Neural cell (in vitro differentiated cells): ENCODE measurements at regions not wholly inside any gene's neighbourhood (a gene's known extent, or its start where the extent isn't known, plus 50 kb on each side); places are given as distances from the start of the nearest gene placed in this dataset.

ENCODE experiments used
- H2AFZ ChIP-seq: fragments of 200-600, 300-800 bp; sonication (generic), shearing (Covaris generic); 2 replicates; pipeline ENCODE4 v1.6.0; 2014; ENCODE audit warnings: low read depth, mild to moderate bottlenecking, antibody characterized with exemption, low read length, moderate library complexity
- H3F3A ChIP-seq: fragments of 200-600 bp; shearing (Covaris generic); 2 replicates; pipeline ENCODE4 v1.6.1; 2016; ENCODE audit warnings: mild to moderate bottlenecking, moderate library complexity, mixed read lengths, antibody characterized with exemption, low read length; ENCODE audit not compliant: insufficient read depth, poor library complexity, severe bottlenecking
- H3K27ac ChIP-seq: fragments of 200-600, 300-800 bp; sonication (generic), shearing (Covaris generic); 2 replicates; pipeline ENCODE4 v1.5.1; 2014; ENCODE audit warnings: mild to moderate bottlenecking, low read length, moderate library complexity
- H3K27me3 ChIP-seq: fragments of 300-800, 200-600 bp; sonication (generic), shearing (Covaris generic); 2 replicates; pipeline ENCODE4 v1.6.0; 2014; ENCODE audit warnings: mild to moderate bottlenecking, low read depth, low read length, moderate library complexity; ENCODE audit not compliant: insufficient read depth
- H3K36me3 ChIP-seq: fragments of 300-800, 200-600 bp; sonication (generic), shearing (Covaris generic); 2 replicates; pipeline ENCODE4 v1.5.1; 2014; ENCODE audit warnings: mild to moderate bottlenecking, antibody characterized with exemption, low read length, moderate library complexity; ENCODE audit not compliant: insufficient read depth
- H3K4me2 ChIP-seq: fragments of 300-800, 200-600 bp; sonication (generic), shearing (Covaris generic); 2 replicates; pipeline ENCODE4 v1.6.0; 2014; ENCODE audit warnings: mild to moderate bottlenecking, low read length
- H3K4me3 ChIP-seq: fragments of 300-800, 200-600 bp; sonication (generic), shearing (Covaris generic); 2 replicates; pipeline ENCODE4 v1.5.1; 2014; ENCODE audit warnings: mild to moderate bottlenecking, low read length, moderate library complexity
- H3K79me2 ChIP-seq: fragments of 200-600 bp; shearing (Covaris generic); replicated peaks from 2 replicates; pipeline ENCODE4 v1.6.0; 2014; ENCODE audit warnings: mild to moderate bottlenecking, low read length, moderate library complexity; ENCODE audit not compliant: insufficient read depth
- H3K9ac ChIP-seq: fragments of 300-800, 200-600 bp; sonication (generic), shearing (Covaris generic); 2 replicates; pipeline ENCODE4 v1.6.1; 2016; ENCODE audit warnings: mild to moderate bottlenecking, low read length, mixed read lengths
- H3K9me2 ChIP-seq: fragments of 200-600 bp; shearing (Covaris generic); 2 replicates; pipeline ENCODE4 v1.6.1; 2016; ENCODE audit warnings: mild to moderate bottlenecking, low read length, mixed read lengths; ENCODE audit not compliant: insufficient read depth
- H3K9me3 ChIP-seq: fragments of 200-600, 300-800 bp; sonication (generic), shearing (Covaris generic); 2 replicates; pipeline ENCODE4 v1.6.1; 2016; ENCODE audit warnings: mild to moderate bottlenecking, mixed run types, low read length, moderate library complexity, mixed read lengths
- H4K20me1 ChIP-seq: fragments of 200-600 bp; shearing (Covaris generic); 2 replicates; pipeline ENCODE4 v1.6.1; 2016; ENCODE audit warnings: mild to moderate bottlenecking, mixed run types; ENCODE audit not compliant: insufficient read depth
- CTCF ChIP-seq: fragments of 450-650 bp; IDR thresholded peaks from 2 replicates; pipeline ENCODE4 v1.5.1; 2014; ENCODE audit warnings: antibody characterized with exemption, mild to moderate bottlenecking, moderate library complexity; ENCODE audit not compliant: poor library complexity, severe bottlenecking
- EP300 ChIP-seq: fragments of 450-650 bp; conservative IDR thresholded peaks from 2 replicates; pipeline ENCODE4 v1.6.1; 2014; ENCODE audit warnings: antibody characterized with exemption, mild to moderate bottlenecking, moderate library complexity; ENCODE audit not compliant: poor library complexity, severe bottlenecking
- EZH2 ChIP-seq: fragments of 200-600, 300-800 bp; shearing (Covaris generic), sonication (generic); IDR thresholded peaks from 2 replicates; pipeline ENCODE4 v1.6.1; 2014; ENCODE audit warnings: antibody characterized with exemption, low read length, borderline replicate concordance, mild to moderate bottlenecking; ENCODE audit not compliant: insufficient read depth, poor library complexity, severe bottlenecking
- MXI1 ChIP-seq: fragments of 450-650 bp; conservative IDR thresholded peaks from 2 replicates; pipeline ENCODE4 v1.6.1; 2014; ENCODE audit warnings: antibody characterized with exemption, mild to moderate bottlenecking; ENCODE audit not compliant: poor library complexity, severe bottlenecking
- POLR2AphosphoS5 ChIP-seq: IDR thresholded peaks from 2 replicates; pipeline ENCODE4 v1.6.1; 2012
- RAD21 ChIP-seq: fragments of 450-650 bp; conservative IDR thresholded peaks from 2 replicates; pipeline ENCODE4 v1.6.1; 2014; ENCODE audit warnings: antibody characterized with exemption, mild to moderate bottlenecking, moderate library complexity
- SMC3 ChIP-seq: fragments of 450-650 bp; conservative IDR thresholded peaks from 2 replicates; pipeline ENCODE4 v1.6.1; 2014; ENCODE audit warnings: antibody characterized with exemption, mild to moderate bottlenecking, moderate library complexity; ENCODE audit not compliant: poor library complexity
- TAF1 ChIP-seq: IDR thresholded peaks from 2 replicates; pipeline ENCODE4 v1.6.1; 2012; ENCODE audit warnings: low read depth
- TF ChIP-seq, protein P1 (sequence below): IDR thresholded peaks from 2 replicates; pipeline ENCODE4 v1.6.1; 2012; ENCODE audit warnings: borderline replicate concordance

DNA sequence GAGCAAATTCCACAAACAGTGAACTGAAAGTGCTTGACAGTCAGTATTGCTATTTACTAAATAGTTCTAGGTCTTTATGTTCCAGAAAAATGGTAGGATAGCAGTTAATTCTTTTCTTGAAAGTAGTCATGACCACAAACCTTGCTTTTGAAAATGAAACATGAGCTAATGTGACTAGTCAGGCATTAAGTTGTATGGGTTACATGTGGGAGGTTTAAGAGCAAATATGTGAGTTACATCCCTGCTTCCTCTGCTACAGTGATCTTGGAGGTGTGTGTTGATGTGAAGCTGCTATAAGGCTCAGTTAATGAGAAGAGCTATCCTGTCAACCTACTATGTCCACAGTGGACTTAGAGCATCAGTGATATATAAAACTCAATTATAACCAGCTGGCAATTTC is 741.6 kb downstream of the FSCB start:
- H3K4me2 ChIP-seq: no peak overlapping the region
- no peak overlapping the region for H3K9ac ChIP-seq
- H3K9me2 ChIP-seq: no peaks in the 10 kb centered on the region
- H3K36me3 ChIP-seq: no peaks in the 10 kb centered on the region
- H3K27me3 ChIP-seq: no peaks in the 10 kb centered on the region
- no peaks in the 10 kb centered on the region for H4K20me1 ChIP-seq
- H2AFZ ChIP-seq: no peak overlapping the region
- no peak overlapping the region for H3K27ac ChIP-seq
- no peaks in the 10 kb centered on the region for H3K79me2 ChIP-seq
- H3K9me3 ChIP-seq: no peaks in the 10 kb centered on the region
- no peaks in the 10 kb centered on the region for H3F3A ChIP-seq
- no peak for TF ChIP-seq CTCF
- TF ChIP-seq, protein P1, sequence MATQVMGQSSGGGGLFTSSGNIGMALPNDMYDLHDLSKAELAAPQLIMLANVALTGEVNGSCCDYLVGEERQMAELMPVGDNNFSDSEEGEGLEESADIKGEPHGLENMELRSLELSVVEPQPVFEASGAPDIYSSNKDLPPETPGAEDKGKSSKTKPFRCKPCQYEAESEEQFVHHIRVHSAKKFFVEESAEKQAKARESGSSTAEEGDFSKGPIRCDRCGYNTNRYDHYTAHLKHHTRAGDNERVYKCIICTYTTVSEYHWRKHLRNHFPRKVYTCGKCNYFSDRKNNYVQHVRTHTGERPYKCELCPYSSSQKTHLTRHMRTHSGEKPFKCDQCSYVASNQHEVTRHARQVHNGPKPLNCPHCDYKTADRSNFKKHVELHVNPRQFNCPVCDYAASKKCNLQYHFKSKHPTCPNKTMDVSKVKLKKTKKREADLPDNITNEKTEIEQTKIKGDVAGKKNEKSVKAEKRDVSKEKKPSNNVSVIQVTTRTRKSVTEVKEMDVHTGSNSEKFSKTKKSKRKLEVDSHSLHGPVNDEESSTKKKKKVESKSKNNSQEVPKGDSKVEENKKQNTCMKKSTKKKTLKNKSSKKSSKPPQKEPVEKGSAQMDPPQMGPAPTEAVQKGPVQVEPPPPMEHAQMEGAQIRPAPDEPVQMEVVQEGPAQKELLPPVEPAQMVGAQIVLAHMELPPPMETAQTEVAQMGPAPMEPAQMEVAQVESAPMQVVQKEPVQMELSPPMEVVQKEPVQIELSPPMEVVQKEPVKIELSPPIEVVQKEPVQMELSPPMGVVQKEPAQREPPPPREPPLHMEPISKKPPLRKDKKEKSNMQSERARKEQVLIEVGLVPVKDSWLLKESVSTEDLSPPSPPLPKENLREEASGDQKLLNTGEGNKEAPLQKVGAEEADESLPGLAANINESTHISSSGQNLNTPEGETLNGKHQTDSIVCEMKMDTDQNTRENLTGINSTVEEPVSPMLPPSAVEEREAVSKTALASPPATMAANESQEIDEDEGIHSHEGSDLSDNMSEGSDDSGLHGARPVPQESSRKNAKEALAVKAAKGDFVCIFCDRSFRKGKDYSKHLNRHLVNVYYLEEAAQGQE: no peak
- no peak for TF ChIP-seq EP300
- TF ChIP-seq POLR2AphosphoS5: no peak
- TF ChIP-seq SMC3: no peak
- no peak for TF ChIP-seq TAF1
- no peak for TF ChIP-seq EZH2
- TF ChIP-seq MXI1: no peak
- no peak for TF ChIP-seq RAD21
- H3K4me3 ChIP-seq: no peak overlapping the region

DNA sequence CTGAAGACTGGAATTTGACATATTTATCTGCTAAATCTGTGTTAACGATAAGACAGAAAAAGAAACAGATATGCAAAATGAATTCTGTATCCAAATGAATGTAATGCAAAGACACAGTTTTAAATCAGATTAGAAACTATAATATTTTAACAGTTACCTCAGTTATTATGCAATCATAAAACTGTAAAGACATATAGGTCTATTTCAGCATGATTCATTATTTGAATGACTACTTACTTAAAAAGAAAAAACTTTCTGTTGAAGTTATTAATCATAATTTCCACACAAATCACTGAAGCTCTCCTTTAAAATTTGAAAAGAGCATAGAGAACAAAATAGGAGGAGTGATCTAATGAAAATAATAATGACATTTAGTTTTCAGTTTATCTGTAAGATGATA is 742.6 kb downstream of the FSCB start:
- Histone ChIP-seq H4K20me1 (no peaks in the 10 kb centered on the region), H3K9ac (no peak overlapping the region)

More for the DNA sequence above, 742.6 kb downstream of the FSCB start:
- no peaks in the 10 kb centered on the region for H3K27me3 ChIP-seq
- no peaks in the 10 kb centered on the region for H3K36me3 ChIP-seq
- H3K4me2 ChIP-seq: no peak overlapping the region
- no peaks in the 10 kb centered on the region for H3F3A ChIP-seq
- no peaks in the 10 kb centered on the region for H3K79me2 ChIP-seq
- H3K9me3 ChIP-seq: no peaks in the 10 kb centered on the region
- H2AFZ ChIP-seq: no peak overlapping the region
- H3K9me2 ChIP-seq: no peaks in the 10 kb centered on the region
- no peak for TF ChIP-seq POLR2AphosphoS5
- no peak for TF ChIP-seq EZH2
- TF ChIP-seq TAF1: no peak
- TF ChIP-seq, protein P1: no peak
- no peak for TF ChIP-seq EP300
- no peak for TF ChIP-seq CTCF
- no peak for TF ChIP-seq SMC3
- no peak for TF ChIP-seq MXI1
- no peak for TF ChIP-seq RAD21
- no peak overlapping the region for H3K27ac ChIP-seq
- no peak overlapping the region for H3K4me3 ChIP-seq
